ENCODE measurements at regions not wholly inside any gene's neighbourhood (a gene's known extent, or its start where the extent isn't known, plus 50 kb on each side); places are given as distances from the start of the nearest gene placed in this dataset.

GRCh38 chr7:157061979-157062378, 51.5 kb upstream of the MNX1 start:
- no peak for DNase-seq

GRCh38 chr7:157065046-157065445, 54.6 kb upstream of the MNX1 start:
- no peak for DNase-seq

- no peak for DNase-seq
Measured at GRCh38 chr7:157072361-157072760, 61.9 kb upstream of the MNX1 start.

GRCh38 chr7:157073335-157073734, 62.9 kb upstream of the MNX1 start:
- no peak for DNase-seq

GRCh38 chr7:157073949-157074624, 63.6 kb upstream of the MNX1 start:
- DNase-seq: no peak

- DNase-seq: no peak
Measured at GRCh38 chr7:157076466-157076865, 62.3 kb upstream of the UBE3C start.

GRCh38 chr7:157077021-157077420, 61.7 kb upstream of the UBE3C start:
- no peak for DNase-seq

- DNase-seq: peak; percentile 2
Measured at GRCh38 chr7:157077986-157078644, 60.6 kb upstream of the UBE3C start.

- no peak for DNase-seq
Measured at GRCh38 chr7:157079116-157079515, 59.6 kb upstream of the UBE3C start.

- DNase-seq: no peak
Measured at GRCh38 chr7:157080111-157080730, 58.5 kb upstream of the UBE3C start.

GRCh38 chr7:157086508-157087187, 52.1 kb upstream of the UBE3C start:
- no peak for DNase-seq

GRCh38 chr7:157087646-157088045, 51.1 kb upstream of the UBE3C start:
- DNase-seq: no peak

GRCh38 chr7:157088136-157088535, 50.6 kb upstream of the UBE3C start:
- no peak for DNase-seq

Data from activated CD4-positive, alpha-beta T cell treated with anti-CD3 and anti-CD28 coated beads for 48 hours (primary cell).